ENCODE measurements at regions not wholly inside any gene's neighbourhood (a gene's known extent, or its start where the extent isn't known, plus 50 kb on each side); places are given as distances from the start of the nearest gene placed in this dataset.

GRCh38 chrX:82163701-82164100 lies 961.8 kb downstream of the SH3BGRL start:
- ChIA-PET CTCF (ENCODE audit: low intra/inter-chr PET ratio) (no interaction called here), POLR2A (no interaction called here)
- Histone ChIP-seq H3K27me3 (ENCODE audit: control insufficient read depth in 2 of 2, insufficient read depth in 2 of 2, low read length in 2 of 2) (no peaks in the 10 kb centered on the region), H3K9me3 (replicated peaks; ENCODE audit: control insufficient read depth, insufficient read depth, low read depth, low read length) (no peaks in the 10 kb centered on the region), H3K4me1 (replicated peaks in 1 of 2; ENCODE audit: control insufficient read depth in 2 of 2, insufficient read depth in 2 of 2, low read length in 2 of 2) (no peaks in the 10 kb centered on the region), H4K20me1 (replicated peaks; ENCODE audit: control insufficient read depth, insufficient read depth, low read length) (no peaks in the 10 kb centered on the region), H3K9me1 (ENCODE audit: control insufficient read depth, insufficient read depth, low read length) (no peaks in the 10 kb centered on the region), H3K36me3 (ENCODE audit: control insufficient read depth, insufficient read depth, low read length) (no peaks in the 10 kb centered on the region), H3K79me2 (ENCODE audit: control insufficient read depth, insufficient read depth, low read length) (no peaks in the 10 kb centered on the region), H3K27ac (ENCODE audit: extremely low read depth, low read depth, low read length) (no peak overlapping the region), H3K4me2 (ENCODE audit: insufficient read depth, low read length) (no peak overlapping the region), H3K4me3 (no peak overlapping the region), H3K9ac (ENCODE audit: insufficient read depth in 1 of 2, low read depth in 2 of 2, low read length in 2 of 2) (no peak overlapping the region), H2AFZ (ENCODE audit: low read depth, low read length) (no peak overlapping the region)
- in situ Hi-C loops (cut with MboI): no loop called here
- FAIRE-seq: no peak
- no peak for DNase-seq (ENCODE audit: extremely low read depth in 1 of 4, low spot score in 3 of 4)
- BruUV-seq (replicated peaks): no TSS peak
- intact Hi-C loops (cut with micrococcal nuclease): no loop called here
- TF ChIP-seq SMC3 (conservative IDR thresholded peaks at IDR 0.05; ENCODE audit: insufficient read depth, low read depth, low read length) (no peak), CXXC5 (CRISPR knock-in tag; IDR thresholded peaks at IDR 0.05) (no peak), NCOA6 (IDR thresholded peaks at IDR 0.05) (no peak), ZNF224 (CRISPR knock-in tag; IDR thresholded peaks at IDR 0.05) (no peak), KLF16 (IDR thresholded peaks at IDR 0.05) (no peak), ZNF76 (CRISPR knock-in tag; IDR thresholded peaks at IDR 0.05; ENCODE audit: borderline replicate concordance) (no peak), ZFX (CRISPR knock-in tag; IDR thresholded peaks at IDR 0.05) (no peak), ZNF445 (CRISPR knock-in tag; IDR thresholded peaks at IDR 0.05; ENCODE audit: low read depth) (no peak), ZBTB8A (IDR thresholded peaks at IDR 0.05; ENCODE audit: partially characterized antibody) (no peak), PHB2 (IDR thresholded peaks at IDR 0.05; ENCODE audit: low read depth) (no peak), NCOA2 (IDR thresholded peaks at IDR 0.05; ENCODE audit: partially characterized antibody in 2 of 2) (no peak), NFIX (CRISPR knock-in tag; IDR thresholded peaks at IDR 0.05; ENCODE audit: low read depth) (no peak), HMG20B (CRISPR knock-in tag; IDR thresholded peaks at IDR 0.05) (no peak)
- TF ChIP-seq, protein P1, sequence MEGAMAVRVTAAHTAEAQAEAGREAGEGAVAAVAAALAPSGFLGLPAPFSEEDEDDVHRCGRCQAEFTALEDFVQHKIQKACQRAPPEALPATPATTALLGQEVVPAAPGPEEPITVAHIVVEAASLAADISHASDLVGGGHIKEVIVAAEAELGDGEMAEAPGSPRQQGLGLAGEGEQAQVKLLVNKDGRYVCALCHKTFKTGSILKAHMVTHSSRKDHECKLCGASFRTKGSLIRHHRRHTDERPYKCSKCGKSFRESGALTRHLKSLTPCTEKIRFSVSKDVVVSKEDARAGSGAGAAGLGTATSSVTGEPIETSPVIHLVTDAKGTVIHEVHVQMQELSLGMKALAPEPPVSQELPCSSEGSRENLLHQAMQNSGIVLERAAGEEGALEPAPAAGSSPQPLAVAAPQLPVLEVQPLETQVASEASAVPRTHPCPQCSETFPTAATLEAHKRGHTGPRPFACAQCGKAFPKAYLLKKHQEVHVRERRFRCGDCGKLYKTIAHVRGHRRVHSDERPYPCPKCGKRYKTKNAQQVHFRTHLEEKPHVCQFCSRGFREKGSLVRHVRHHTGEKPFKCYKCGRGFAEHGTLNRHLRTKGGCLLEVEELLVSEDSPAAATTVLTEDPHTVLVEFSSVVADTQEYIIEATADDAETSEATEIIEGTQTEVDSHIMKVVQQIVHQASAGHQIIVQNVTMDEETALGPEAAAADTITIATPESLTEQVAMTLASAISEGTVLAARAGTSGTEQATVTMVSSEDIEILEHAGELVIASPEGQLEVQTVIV (CRISPR knock-in tag; IDR thresholded peaks at IDR 0.05; ENCODE audit: borderline replicate concordance): no peak
- ATAC-seq: no peak

Data from K562 (cell line).